Keratinocyte (primary cell): ENCODE measurements at regions not wholly inside any gene's neighbourhood (a gene's known extent, or its start where the extent isn't known, plus 50 kb on each side); places are given as distances from the start of the nearest gene placed in this dataset.

Experiments used
- CTCF ChIP-seq, 3 experiments: IDR thresholded peaks in 1 of 3; conservative IDR thresholded peaks in 1 of 3; optimal IDR thresholded peaks in 1 of 3; 2 replicates in 2 of 3; 3 replicates in 1 of 3; pipeline versions ENCODE3 to v1.5.1; 2011; ENCODE audit warnings: low read length in 3 of 3, mild to moderate bottlenecking in 3 of 3, moderate library complexity in 2 of 3, control low read depth in 1 of 3, inconsistent platforms in 1 of 3; ENCODE audit not compliant: insufficient read depth in 2 of 3; ENCODE audit errors: extremely low read depth in 1 of 3
- EZH2 ChIP-seq: IDR thresholded peaks from one replicate; pipeline ENCODE4 v1.6.1; 2012; ENCODE audit warnings: inconsistent platforms, mild to moderate bottlenecking, low read length, moderate library complexity

- TF ChIP-seq EZH2 (no peak), CTCF (optimal IDR thresholded peaks at IDR 0.05 in 1 of 3, IDR thresholded peaks at IDR 0.05 in 1 of 3, conservative IDR thresholded peaks at IDR 0.05 in 1 of 3; ENCODE audit: extremely low read depth in 1 of 3, insufficient read depth in 2 of 3, low read length in 3 of 3) (no peak)
These were observed 77.0 kb upstream of the EEPD1 start for GRCh38 chr7:36076074-36076473.
